Gastroesophageal sphincter (tissue), 4 donors: ENCODE measurements at regions not wholly inside any gene's neighbourhood (a gene's known extent, or its start where the extent isn't known, plus 50 kb on each side); places are given as distances from the start of the nearest gene placed in this dataset.

Experiments used
- ATAC-seq: fragments of 150-250 bp; one replicate; pipeline ENCODE4 v1.9.1; 2016; ENCODE audit warnings: mild to moderate bottlenecking, moderate library complexity
- H3K27ac ChIP-seq, 4 donors: fragments of 200-600 bp; sonication (generic) in 3 of 4; 1 replicate in 3 of 4; 2 replicates in 1 of 4; pipeline ENCODE4 v1.5.1; 2016 to 2019
- H3K27me3 ChIP-seq: fragments of 200-600 bp; sonication (generic); one replicate; pipeline ENCODE4 v1.5.1; 2019
- H3K36me3 ChIP-seq, 2 donors: fragments of 200-600 bp; sonication (generic); one replicate each; pipeline ENCODE4 v1.5.1; 2019; ENCODE audit warnings: control low read depth in 1 of 2
- H3K4me1 ChIP-seq, 3 donors: fragments of 200-600 bp; sonication (generic); 1 replicate in 2 of 3; 2 replicates in 1 of 3; pipeline ENCODE4 v1.5.1; 2016 to 2019; ENCODE audit warnings: control low read depth in 2 of 3
- H3K4me3 ChIP-seq, 2 donors: fragments of 200-600 bp; sonication (generic); one replicate each; pipeline ENCODE4 v1.5.1; 2019; ENCODE audit warnings: mild to moderate bottlenecking in 1 of 2, moderate library complexity in 1 of 2
- H3K9me3 ChIP-seq, 3 donors: fragments of 200-600 bp; sonication (generic); one replicate each; pipeline ENCODE4 v1.5.1; 2017 to 2019; ENCODE audit warnings: control low read depth in 2 of 3
- CTCF ChIP-seq, 4 experiments: fragments of 200-600 bp in 2 of 4; fragments of 450-650 bp in 2 of 4; sonication (generic) in 1 of 4; IDR thresholded peaks; one replicate each; pipeline ENCODE4 v1.5.1; 2017 to 2019; ENCODE audit warnings: antibody characterized with exemption in 4 of 4, mild to moderate bottlenecking in 2 of 4, moderate library complexity in 2 of 4
- EP300 ChIP-seq: sonication (generic); formaldehyde crosslinking; IDR thresholded peaks from one replicate; pipeline ENCODE4 v1.6.1; 2017; ENCODE audit warnings: antibody characterized with exemption, mild to moderate bottlenecking
- POLR2A ChIP-seq, 2 donors: fragments of 450-650 bp; IDR thresholded peaks; one replicate each; pipeline ENCODE4 v1.6.1; 2017; ENCODE audit warnings: antibody characterized with exemption in 2 of 2, mild to moderate bottlenecking in 2 of 2, moderate library complexity in 1 of 2
- POLR2AphosphoS5 ChIP-seq: sonication (generic); formaldehyde crosslinking; IDR thresholded peaks from one replicate; pipeline ENCODE4 v1.6.1; 2017; ENCODE audit warnings: antibody characterized with exemption
- WGBS, 2 donors: methylation state at CpG; one replicate each; pipeline ENCODE4 v1.1.5; 2018; ENCODE audit warnings: low coverage in 1 of 2; 5-methylcytosine and 5-hydroxymethylcytosine counted together

DNA sequence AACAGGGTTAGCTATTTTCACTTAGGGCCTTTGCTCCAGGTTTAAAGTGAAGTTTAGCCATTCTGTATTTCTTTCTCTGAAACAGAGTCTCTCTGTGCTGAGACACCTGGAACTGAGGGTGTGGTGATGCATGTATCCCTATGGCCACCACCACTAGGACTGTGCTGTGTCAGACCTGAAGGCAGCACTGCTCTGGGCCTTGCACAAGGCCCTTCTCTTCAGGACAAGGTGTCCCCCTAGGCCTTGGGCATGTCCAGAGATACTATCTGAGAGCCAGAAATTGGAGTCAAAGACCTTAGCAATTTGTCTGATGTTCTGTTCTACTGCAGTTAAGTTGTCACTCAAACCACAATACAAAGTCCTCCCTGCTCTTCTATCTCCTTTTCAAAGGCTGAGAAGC is 1649.2 kb downstream of the AMY1C start:
- H3K36me3 ChIP-seq: no peaks in the 10 kb centered on the region
- ATAC-seq: no peak
- TF ChIP-seq CTCF (IDR thresholded peaks at IDR 0.05) (no peak), POLR2AphosphoS5 (no peak), POLR2A (IDR thresholded peaks at IDR 0.05) (no peak), EP300 (no peak)
- no peak overlapping the region for H3K27ac ChIP-seq
- no peaks in the 10 kb centered on the region for H3K27me3 ChIP-seq
- peaks cover 0 to 10% (median 0%) of the 10 kb centered on the region in 3 donors for H3K9me3 ChIP-seq
- H3K4me3 ChIP-seq: no peak overlapping the region
- H3K4me1 ChIP-seq: no peaks in the 10 kb centered on the region

- no peak overlapping the region for H3K4me3 ChIP-seq
- TF ChIP-seq POLR2A (IDR thresholded peaks at IDR 0.05) (no peak), CTCF (IDR thresholded peaks at IDR 0.05) (no peak), EP300 (no peak), POLR2AphosphoS5 (no peak)
- ATAC-seq: no peak
- H3K4me1 ChIP-seq: no peaks in the 10 kb centered on the region
- WGBS, 2 donors: 89% methylated on average over 1 of the region's 1 CpG; no CpG with 5 or more reads in 1 of the 2 donors
- peaks cover 0 to 10% (median 0%) of the 10 kb centered on the region in 3 donors for H3K9me3 ChIP-seq
- H3K27me3 ChIP-seq: no peaks in the 10 kb centered on the region
- no peaks in the 10 kb centered on the region for H3K36me3 ChIP-seq
- no peak overlapping the region for H3K27ac ChIP-seq
These were observed 1650.0 kb downstream of the AMY1C start for GRCh38 chr1:105399716-105400115.

DNA sequence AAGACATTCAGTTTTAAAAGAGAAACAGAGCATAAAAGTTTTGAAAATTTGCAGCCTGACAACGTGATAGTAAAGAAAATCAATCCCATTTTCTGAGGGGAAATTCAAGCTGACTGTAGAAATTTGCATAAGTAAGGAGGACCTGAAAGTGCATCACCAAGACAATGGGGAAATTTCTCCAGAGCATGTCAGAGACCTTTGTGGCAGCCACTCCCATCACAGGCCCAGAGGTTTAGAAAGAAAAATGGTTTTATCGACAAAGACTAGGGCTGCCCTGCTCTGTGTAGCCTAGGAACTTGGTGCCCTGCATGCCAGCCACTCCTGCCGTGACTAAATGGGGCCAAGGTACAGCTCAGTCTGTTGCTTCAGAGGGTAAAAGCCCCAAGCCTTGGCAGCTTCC is 1640.2 kb upstream of the PRMT6 start:
- Histone ChIP-seq H3K27me3 (no peaks in the 10 kb centered on the region), H3K4me3 (no peak overlapping the region), H3K4me1 (no peaks in the 10 kb centered on the region), H3K9me3 (peaks cover 0 to 3% (median 0%) of the 10 kb centered on the region in 3 donors), H3K36me3 (no peaks in the 10 kb centered on the region), H3K27ac (no peak overlapping the region)
- 40 to 80% methylated on average over 2 of the region's 3 CpGs for WGBS, 2 donors
- TF ChIP-seq POLR2A (IDR thresholded peaks at IDR 0.05) (no peak), EP300 (no peak), POLR2AphosphoS5 (no peak), CTCF (IDR thresholded peaks at IDR 0.05) (no peak)
- ATAC-seq: no peak

DNA sequence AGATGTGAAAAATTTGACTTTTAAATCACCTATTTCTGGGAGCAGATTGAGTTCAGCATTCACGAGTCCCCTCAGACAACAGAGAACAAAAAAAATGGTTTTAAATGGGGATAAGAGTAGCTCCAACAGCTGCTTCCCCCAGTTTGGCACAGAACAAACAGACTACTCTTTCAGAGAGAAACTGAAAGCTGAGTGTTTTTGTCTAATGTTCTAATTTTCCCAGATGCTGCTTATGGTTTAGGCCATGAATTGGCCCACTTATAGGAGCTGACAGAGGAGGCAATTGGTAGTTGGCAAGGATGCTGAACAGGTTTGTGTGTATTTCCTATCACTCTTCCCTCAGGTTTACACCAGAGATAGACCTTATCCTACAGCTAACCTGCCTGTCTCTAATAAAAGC is 1637.4 kb upstream of the PRMT6 start:
- TF ChIP-seq POLR2AphosphoS5 (no peak), EP300 (no peak), CTCF (IDR thresholded peaks at IDR 0.05) (no peak), POLR2A (IDR thresholded peaks at IDR 0.05) (no peak)
- no peaks in the 10 kb centered on the region for H3K4me1 ChIP-seq
- H3K4me3 ChIP-seq: no peak overlapping the region
- ATAC-seq: no peak
- H3K36me3 ChIP-seq: no peaks in the 10 kb centered on the region
- no peak overlapping the region for H3K27ac ChIP-seq
- no peaks in the 10 kb centered on the region for H3K27me3 ChIP-seq
- 44 to 50% methylated on average over 1 of the region's 1 CpG for WGBS, 2 donors
- peaks cover 0 to 3% (median 0%) of the 10 kb centered on the region in 3 donors for H3K9me3 ChIP-seq

- H3K27ac ChIP-seq: no peak overlapping the region
- no peaks in the 10 kb centered on the region for H3K9me3 ChIP-seq
- no peaks in the 10 kb centered on the region for H3K36me3 ChIP-seq
- H3K4me3 ChIP-seq: no peak overlapping the region
- TF ChIP-seq CTCF (IDR thresholded peaks at IDR 0.05): no peak
- no peak for TF ChIP-seq POLR2AphosphoS5
- TF ChIP-seq POLR2A (IDR thresholded peaks at IDR 0.05): no peak
- no peak for TF ChIP-seq EP300
- no peak for ATAC-seq
- no peaks in the 10 kb centered on the region for H3K27me3 ChIP-seq
- 34 to 38% methylated on average over 2 of the region's 2 CpGs for WGBS, 2 donors
- no peaks in the 10 kb centered on the region for H3K4me1 ChIP-seq
These were observed 1628.9 kb upstream of the PRMT6 start for GRCh38 chr1:105427543-105427942.
